ENCODE measurements at regions not wholly inside any gene's neighbourhood (a gene's known extent, or its start where the extent isn't known, plus 50 kb on each side); places are given as distances from the start of the nearest gene placed in this dataset.

GRCh38 chr2:39515897-39516346 is 78.8 kb upstream of the MAP4K3 start:
- H3K4me3 ChIP-seq: no peak overlapping the region
- DNase-seq (ENCODE audit: low read depth, low spot score) (no peak), ATAC-seq (no peak), FAIRE-seq (no peak)
- POLR2A ChIA-PET: no interaction called here
- no peak overlapping the region for H3K9ac ChIP-seq (ENCODE audit: control insufficient read depth, insufficient read depth, low read length)
- H3K79me2 ChIP-seq (ENCODE audit: control insufficient read depth, insufficient read depth, low read length): no peaks in the 10 kb centered on the region
- H3K9me3 ChIP-seq (replicated peaks; ENCODE audit: control insufficient read depth, insufficient read depth, low read length): no peaks in the 10 kb centered on the region
- H4K20me1 ChIP-seq (ENCODE audit: control insufficient read depth, insufficient read depth): no peaks in the 10 kb centered on the region
- RAD21 ChIA-PET (ENCODE audit: unreplicated experiment): no interaction called here
- no peak for TF ChIP-seq RBBP5 (conservative IDR thresholded peaks at IDR 0.05)
- no peak for TF ChIP-seq NBN (IDR thresholded peaks at IDR 0.05)
- no peak overlapping the region for H3K4me2 ChIP-seq (ENCODE audit: control insufficient read depth, insufficient read depth)
- SMC1A ChIA-PET (ENCODE audit: uncharacterized antibody, unreplicated experiment): no interaction called here
- H2AFZ ChIP-seq (ENCODE audit: control insufficient read depth, low read depth, low read length): no peak overlapping the region
- BruUV-seq (replicated peaks): no TSS peak
- no peak overlapping the region for H3K27ac ChIP-seq (ENCODE audit: control insufficient read depth, insufficient read depth)
- no peaks in the 10 kb centered on the region for H3K27me3 ChIP-seq (replicated peaks in 1 of 2; ENCODE audit: control insufficient read depth in 2 of 2, insufficient read depth in 2 of 2, low read length in 1 of 2)
- in situ Hi-C loops (cut with MboI) (no loop called here), intact Hi-C loops (cut with micrococcal nuclease; ENCODE audit: unreplicated experiment) (no loop called here)
- 50% methylated on average over 6 of the region's 6 CpGs for WGBS (ENCODE audit: insufficient coverage, insufficient replicate concordance, low lambda C conversion rate, missing lambda C conversion rate)
- H3K36me3 ChIP-seq (ENCODE audit: control insufficient read depth in 2 of 2, insufficient read depth in 2 of 2, low read length in 1 of 2): no peaks in the 10 kb centered on the region
- peaks cover 16% of the 10 kb centered on the region for H3K4me1 ChIP-seq (ENCODE audit: control insufficient read depth, insufficient read depth, low read length)
- CTCF ChIA-PET: interaction anchor here (1.4 kb wide), 1 partner anchor 215 kb away, joined by 4 read pairs; no protein-coding TSS in a partner anchor

- BruUV-seq (replicated peaks): no TSS peak
- Histone ChIP-seq H4K20me1 (ENCODE audit: control insufficient read depth, insufficient read depth) (no peaks in the 10 kb centered on the region), H3K27ac (ENCODE audit: control insufficient read depth, insufficient read depth) (no peak overlapping the region), H2AFZ (ENCODE audit: control insufficient read depth, low read depth, low read length) (no peak overlapping the region), H3K27me3 (replicated peaks in 1 of 2; ENCODE audit: control insufficient read depth in 2 of 2, insufficient read depth in 2 of 2, low read length in 1 of 2) (no peaks in the 10 kb centered on the region), H3K4me1 (ENCODE audit: control insufficient read depth, insufficient read depth, low read length) (peaks cover 16% of the 10 kb centered on the region), H3K4me3 (no peak overlapping the region), H3K4me2 (ENCODE audit: control insufficient read depth, insufficient read depth) (no peak overlapping the region), H3K36me3 (ENCODE audit: control insufficient read depth in 2 of 2, insufficient read depth in 2 of 2, low read length in 1 of 2) (no peaks in the 10 kb centered on the region), H3K79me2 (ENCODE audit: control insufficient read depth, insufficient read depth, low read length) (no peaks in the 10 kb centered on the region), H3K9me3 (replicated peaks; ENCODE audit: control insufficient read depth, insufficient read depth, low read length) (no peaks in the 10 kb centered on the region; the same call in 2 of the 3 replicates), H3K9ac (ENCODE audit: control insufficient read depth, insufficient read depth, low read length) (no peak overlapping the region)
- intact Hi-C loops (cut with micrococcal nuclease; ENCODE audit: unreplicated experiment) (no loop called here), in situ Hi-C loops (cut with MboI) (no loop called here)
- no peak for ATAC-seq
- no peak for FAIRE-seq
- no peak for DNase-seq (ENCODE audit: low read depth, low spot score)
- ChIA-PET RAD21 (ENCODE audit: unreplicated experiment) (no interaction called here), CTCF (interaction anchor here (1.4 kb wide), 1 partner anchor 214 kb away, joined by 4 read pairs; no protein-coding TSS in a partner anchor), POLR2A (no interaction called here), SMC1A (ENCODE audit: uncharacterized antibody, unreplicated experiment) (no interaction called here)
- TF ChIP-seq CHD4 (IDR thresholded peaks at IDR 0.05): no peak
- TF ChIP-seq ZBED1 (IDR thresholded peaks at IDR 0.05; ENCODE audit: borderline replicate concordance): no peak
- TF ChIP-seq SMARCA5 (IDR thresholded peaks at IDR 0.05): no peak
- no peak for TF ChIP-seq SP1 (IDR thresholded peaks at IDR 0.05; ENCODE audit: low read depth, low read length)
- TF ChIP-seq ELK1 (IDR thresholded peaks at IDR 0.05; ENCODE audit: low read depth, low read length): no peak
- no peak for TF ChIP-seq RUNX3 (IDR thresholded peaks at IDR 0.05; ENCODE audit: low read length)
- no peak for TF ChIP-seq FOS (IDR thresholded peaks at IDR 0.05; ENCODE audit: borderline replicate concordance, extremely low read depth, insufficient read length)
- TF ChIP-seq, protein P1, sequence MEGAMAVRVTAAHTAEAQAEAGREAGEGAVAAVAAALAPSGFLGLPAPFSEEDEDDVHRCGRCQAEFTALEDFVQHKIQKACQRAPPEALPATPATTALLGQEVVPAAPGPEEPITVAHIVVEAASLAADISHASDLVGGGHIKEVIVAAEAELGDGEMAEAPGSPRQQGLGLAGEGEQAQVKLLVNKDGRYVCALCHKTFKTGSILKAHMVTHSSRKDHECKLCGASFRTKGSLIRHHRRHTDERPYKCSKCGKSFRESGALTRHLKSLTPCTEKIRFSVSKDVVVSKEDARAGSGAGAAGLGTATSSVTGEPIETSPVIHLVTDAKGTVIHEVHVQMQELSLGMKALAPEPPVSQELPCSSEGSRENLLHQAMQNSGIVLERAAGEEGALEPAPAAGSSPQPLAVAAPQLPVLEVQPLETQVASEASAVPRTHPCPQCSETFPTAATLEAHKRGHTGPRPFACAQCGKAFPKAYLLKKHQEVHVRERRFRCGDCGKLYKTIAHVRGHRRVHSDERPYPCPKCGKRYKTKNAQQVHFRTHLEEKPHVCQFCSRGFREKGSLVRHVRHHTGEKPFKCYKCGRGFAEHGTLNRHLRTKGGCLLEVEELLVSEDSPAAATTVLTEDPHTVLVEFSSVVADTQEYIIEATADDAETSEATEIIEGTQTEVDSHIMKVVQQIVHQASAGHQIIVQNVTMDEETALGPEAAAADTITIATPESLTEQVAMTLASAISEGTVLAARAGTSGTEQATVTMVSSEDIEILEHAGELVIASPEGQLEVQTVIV (IDR thresholded peaks at IDR 0.05; ENCODE audit: borderline replicate concordance, partially characterized antibody): no peak
- WGBS (ENCODE audit: insufficient coverage, insufficient replicate concordance, low lambda C conversion rate, missing lambda C conversion rate): 85% methylated on average over 8 of the region's 8 CpGs
Observed at GRCh38 chr2:39516347-39517101, 79.4 kb upstream of the MAP4K3 start.
